NCI-H748 treated with DMSO at 0.1 percent for 48 hours (cell line): ENCODE measurements at regions not wholly inside any gene's neighbourhood (a gene's known extent, or its start where the extent isn't known, plus 50 kb on each side); places are given as distances from the start of the nearest gene placed in this dataset.

ENCODE experiments used
- DNase-seq: peaks from one replicate; lab custom pipeline; 2025; lab: John Stamatoyannopoulos, UW

DNA sequence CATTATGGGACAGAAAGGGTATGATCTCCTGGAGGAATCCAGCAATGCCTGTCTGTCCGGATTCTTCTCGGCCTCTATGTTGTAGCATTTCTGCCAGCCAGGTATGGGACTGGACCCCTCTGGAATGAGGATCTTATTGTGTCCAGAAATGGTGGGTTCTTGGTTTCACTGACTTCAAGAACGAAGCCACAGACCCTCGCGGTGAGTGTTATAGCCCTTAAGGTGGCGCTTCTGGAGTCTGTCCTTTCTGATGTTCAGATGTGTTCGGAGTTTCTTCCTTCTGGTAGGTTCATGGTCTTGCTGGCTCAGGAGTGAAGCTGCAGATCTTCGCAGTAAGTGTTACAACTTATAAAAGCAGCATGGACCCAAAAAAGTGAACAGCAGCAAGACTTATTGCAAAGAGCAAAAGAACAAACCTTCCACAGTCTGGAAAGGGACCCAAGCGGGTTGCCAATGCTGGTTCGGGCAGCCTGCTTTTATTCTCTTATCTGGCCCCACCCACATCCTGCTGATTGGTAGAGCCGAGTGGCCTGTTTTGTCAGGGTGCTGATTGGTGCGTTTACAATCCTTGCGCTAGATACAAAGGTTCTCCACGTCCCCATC, 62.3 kb upstream of the IER3 start:
- no peak for DNase-seq

DNA sequence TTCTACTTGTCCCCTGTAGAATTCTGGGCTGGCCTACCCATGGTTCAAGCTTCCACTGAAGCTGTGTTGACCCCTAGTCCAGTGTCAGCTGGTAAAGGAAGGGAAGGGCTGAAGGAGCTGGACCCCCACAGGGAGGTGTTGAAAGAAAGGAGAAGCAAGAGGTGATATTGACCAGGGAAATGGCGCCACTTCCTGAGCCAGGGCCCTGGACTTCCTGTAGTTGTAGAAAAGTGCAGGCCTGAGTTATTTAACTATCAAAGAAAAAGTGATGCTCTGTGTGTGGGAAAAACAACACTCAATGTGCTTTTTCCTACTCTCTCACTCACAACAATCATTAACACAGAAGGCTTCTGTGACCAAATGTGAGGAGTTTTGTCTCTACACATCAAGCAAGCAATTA, 60.0 kb upstream of the IER3 start:
- DNase-seq: no peak

DNA sequence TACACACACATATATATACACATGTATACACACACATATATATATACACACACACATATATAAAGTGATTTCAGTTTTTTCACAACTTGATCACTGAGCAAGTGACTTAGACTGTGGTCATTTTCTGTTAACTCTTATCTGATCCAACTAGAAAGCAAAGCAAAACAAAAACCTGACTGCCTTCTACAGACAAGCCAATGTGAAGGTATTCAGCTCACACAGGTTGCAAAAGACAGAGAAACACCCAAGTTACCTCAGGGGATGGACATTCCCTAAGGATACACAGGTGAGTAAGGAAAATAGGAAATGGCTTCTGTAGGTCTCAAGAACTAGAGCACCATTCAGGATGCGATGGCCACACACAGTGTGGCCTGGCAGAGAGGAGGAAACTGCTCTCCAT, 58.4 kb upstream of the IER3 start:
- DNase-seq: no peak

DNA sequence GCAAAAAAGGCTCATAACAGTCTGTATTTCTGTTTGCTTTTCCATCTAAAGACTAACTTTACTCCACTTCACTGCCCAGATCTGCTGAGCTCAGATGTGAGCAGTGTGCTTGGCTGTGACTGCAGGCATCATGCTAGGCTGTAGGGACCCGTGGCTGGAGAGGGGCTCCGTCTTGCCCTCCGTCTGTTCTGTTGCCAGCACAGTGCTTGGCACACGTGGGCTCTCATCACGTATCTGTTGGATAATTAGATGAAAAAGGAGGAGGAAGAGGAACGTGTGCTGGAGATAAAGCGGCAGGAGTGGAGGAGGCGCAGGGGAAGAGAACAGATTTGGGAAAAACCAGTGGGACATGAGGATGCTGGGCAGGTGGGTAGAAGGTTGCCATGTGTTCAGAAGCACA, 57.6 kb upstream of the IER3 start:
- no peak for DNase-seq

DNA sequence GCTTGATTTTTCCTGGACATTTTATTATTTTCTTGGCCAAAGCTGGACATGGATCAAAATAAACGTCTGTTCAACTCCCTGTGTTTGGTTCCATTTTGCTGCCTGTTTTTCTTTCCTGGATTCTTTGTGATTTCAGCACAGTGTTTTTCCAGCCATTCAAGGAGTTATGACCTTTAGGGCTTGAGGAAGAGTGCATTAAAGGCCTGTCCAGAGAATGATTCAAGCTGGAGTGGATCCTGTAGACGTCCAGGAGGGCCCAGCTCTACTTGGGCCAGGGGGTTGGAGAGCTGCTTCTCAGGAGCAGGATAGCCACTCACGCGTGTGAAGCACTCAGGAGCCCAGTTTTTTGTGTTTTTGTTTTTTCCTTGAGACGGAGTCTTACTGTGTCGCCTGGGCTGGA, 56.5 kb upstream of the IER3 start:
- no peak for DNase-seq

DNA sequence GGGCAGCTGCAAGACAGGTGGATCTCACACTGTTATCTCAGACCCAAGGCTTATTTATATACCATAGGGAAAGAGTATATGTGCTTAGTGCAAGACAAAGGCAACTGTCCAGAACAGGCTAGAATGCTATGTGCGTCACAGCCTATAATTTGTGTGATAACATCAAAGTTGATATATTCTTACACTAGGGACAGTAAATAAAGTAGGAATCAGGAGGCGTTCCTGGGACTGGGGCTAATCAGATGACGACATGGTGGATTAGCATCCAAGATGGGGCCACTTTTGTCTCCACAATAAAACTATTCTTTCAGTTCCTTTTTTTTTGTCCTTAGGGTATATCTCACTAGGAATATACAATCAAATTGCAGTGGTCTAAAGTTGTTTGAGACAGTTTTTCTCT, 54.9 kb upstream of the IER3 start:
- DNase-seq: no peak

DNA sequence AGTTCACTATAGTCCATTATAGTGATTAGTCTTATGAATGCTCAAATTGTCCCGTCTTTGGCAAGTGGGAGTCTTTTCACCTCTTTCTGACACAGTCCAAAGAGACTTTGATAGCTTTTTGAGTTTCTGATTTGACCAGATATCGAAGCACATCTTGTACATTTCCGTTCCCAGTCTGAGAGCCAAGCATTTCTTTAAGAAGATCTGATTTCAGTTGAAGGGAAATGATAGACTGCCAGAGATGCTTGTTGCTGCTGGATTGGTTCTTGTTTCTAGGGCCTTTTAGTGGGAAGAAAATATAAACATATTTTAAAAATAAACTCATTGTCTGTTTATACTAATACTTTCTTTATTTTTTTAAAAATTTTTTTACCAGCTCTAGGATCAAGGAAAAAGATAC, 54.1 kb upstream of the IER3 start:
- DNase-seq: no peak

DNA sequence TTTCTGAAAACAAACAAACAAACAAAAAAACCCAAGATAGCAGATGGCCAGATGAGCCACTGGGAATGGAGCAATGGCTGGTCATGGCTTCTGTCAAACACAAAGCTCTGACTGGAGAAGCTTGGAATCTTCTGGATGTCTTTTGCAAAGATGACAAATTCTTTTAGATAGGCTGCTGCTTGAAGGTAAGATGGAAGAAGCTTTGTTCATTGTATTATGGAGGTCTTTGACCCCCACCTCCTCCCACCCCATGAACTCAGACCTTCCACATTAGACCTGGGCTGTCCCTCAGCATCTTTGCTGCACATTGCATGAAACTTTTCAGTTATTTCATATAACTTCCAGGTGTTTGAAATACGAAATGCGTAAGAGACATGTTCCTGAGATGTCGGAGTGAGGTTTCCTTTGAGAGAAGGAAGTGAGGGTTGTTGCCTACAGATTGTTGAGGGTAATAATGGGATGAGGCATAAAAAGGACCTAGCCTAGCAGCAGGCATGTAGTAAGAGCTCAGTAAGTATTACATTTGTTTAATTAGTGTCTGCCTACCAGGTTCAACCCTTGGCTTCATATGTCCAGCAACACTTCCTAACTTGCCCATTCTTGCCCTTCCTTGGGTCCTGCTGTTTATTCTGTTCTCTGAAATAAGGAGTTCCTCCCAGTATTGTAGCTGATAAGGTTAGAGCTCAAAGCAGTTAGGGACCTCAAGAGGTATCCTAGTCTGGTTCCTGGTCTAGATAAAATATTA, 51.4 kb upstream of the IER3 start:
- DNase-seq: no peak
